ENCODE measurements at regions not wholly inside any gene's neighbourhood (a gene's known extent, or its start where the extent isn't known, plus 50 kb on each side); places are given as distances from the start of the nearest gene placed in this dataset.
"Not testable (repeated sequence)": the region's sequence is repeated elsewhere in the genome, so short reads cannot be mapped to it uniquely, and the experiment has no call there.

- Mint-ChIP-seq H3K27ac (no peak overlapping the region), H3K36me3 (no peaks in the 10 kb centered on the region), H3K9me3 (no peaks in the 10 kb centered on the region), H3K27me3 (peaks cover 9% of the 10 kb centered on the region), H3K4me3 (no peak overlapping the region), H3K4me1 (no peaks in the 10 kb centered on the region)
- no peak for ATAC-seq
Measured at GRCh38 chr1:60857851-60858250, 224.5 kb upstream of the NFIA start.

GRCh38 chr1:60850084-60850483 is 232.3 kb upstream of the NFIA start:
- Mint-ChIP-seq H3K36me3 (no peaks in the 10 kb centered on the region), H3K27me3 (no peaks in the 10 kb centered on the region), H3K9me3 (peaks cover 11% of the 10 kb centered on the region), H3K27ac (no peak overlapping the region), H3K4me3 (no peak overlapping the region), H3K4me1 (no peaks in the 10 kb centered on the region)
- no peak for ATAC-seq

GRCh38 chr1:60849401-60849800 is 233.0 kb upstream of the NFIA start:
- no peak overlapping the region for H3K27ac Mint-ChIP-seq
- H3K4me3 Mint-ChIP-seq = no peak overlapping the region
- H3K36me3 Mint-ChIP-seq = no peaks in the 10 kb centered on the region
- no peak for ATAC-seq
- no peaks in the 10 kb centered on the region for H3K27me3 Mint-ChIP-seq
- peaks cover 11% of the 10 kb centered on the region for H3K9me3 Mint-ChIP-seq
- no peaks in the 10 kb centered on the region for H3K4me1 Mint-ChIP-seq

- H3K4me3 Mint-ChIP-seq = no peak overlapping the region
- no peaks in the 10 kb centered on the region for H3K27me3 Mint-ChIP-seq
- H3K4me1 Mint-ChIP-seq = no peaks in the 10 kb centered on the region
- peaks cover 11% of the 10 kb centered on the region for H3K9me3 Mint-ChIP-seq
- no peak for ATAC-seq
- H3K36me3 Mint-ChIP-seq = no peaks in the 10 kb centered on the region
- no peak overlapping the region for H3K27ac Mint-ChIP-seq
Measured at GRCh38 chr1:60848583-60849188, 233.7 kb upstream of the NFIA start.

GRCh38 chr1:60847855-60848582 is 234.3 kb upstream of the NFIA start:
- no peak overlapping the region for H3K27ac Mint-ChIP-seq
- H3K4me3 Mint-ChIP-seq = no peak overlapping the region
- no peaks in the 10 kb centered on the region for H3K36me3 Mint-ChIP-seq
- H3K4me1 Mint-ChIP-seq = no peaks in the 10 kb centered on the region
- H3K9me3 Mint-ChIP-seq = peaks cover 11% of the 10 kb centered on the region
- H3K27me3 Mint-ChIP-seq = no peaks in the 10 kb centered on the region
- no peak for ATAC-seq

- no peak for ATAC-seq
- H3K27me3 Mint-ChIP-seq = no peaks in the 10 kb centered on the region
- H3K4me1 Mint-ChIP-seq = no peaks in the 10 kb centered on the region
- no peak overlapping the region for H3K4me3 Mint-ChIP-seq
- H3K27ac Mint-ChIP-seq = no peak overlapping the region
- H3K9me3 Mint-ChIP-seq = peaks cover 11% of the 10 kb centered on the region
- no peaks in the 10 kb centered on the region for H3K36me3 Mint-ChIP-seq
Measured at GRCh38 chr1:60847391-60847790, 235.0 kb upstream of the NFIA start.

GRCh38 chr1:60845659-60846058 is 236.7 kb upstream of the NFIA start:
- H3K36me3 Mint-ChIP-seq, H3K4me3 Mint-ChIP-seq, H3K27me3 Mint-ChIP-seq, ATAC-seq, H3K4me1 Mint-ChIP-seq, H3K27ac Mint-ChIP-seq, H3K9me3 Mint-ChIP-seq: not testable (repeated sequence)

GRCh38 chr1:60842304-60842703 is 240.1 kb upstream of the NFIA start:
- H3K9me3 Mint-ChIP-seq = peaks cover 2% of the 10 kb centered on the region
- no peak for ATAC-seq
- no peaks in the 10 kb centered on the region for H3K36me3 Mint-ChIP-seq
- no peaks in the 10 kb centered on the region for H3K4me1 Mint-ChIP-seq
- H3K27ac Mint-ChIP-seq = no peak overlapping the region
- H3K4me3 Mint-ChIP-seq = no peak overlapping the region
- H3K27me3 Mint-ChIP-seq = no peaks in the 10 kb centered on the region

- H3K4me1 Mint-ChIP-seq = no peaks in the 10 kb centered on the region
- peaks cover 2% of the 10 kb centered on the region for H3K9me3 Mint-ChIP-seq
- H3K4me3 Mint-ChIP-seq = no peak overlapping the region
- H3K36me3 Mint-ChIP-seq = no peaks in the 10 kb centered on the region
- no peak for ATAC-seq
- H3K27me3 Mint-ChIP-seq = no peaks in the 10 kb centered on the region
- no peak overlapping the region for H3K27ac Mint-ChIP-seq
Measured at GRCh38 chr1:60841116-60842046, 241.0 kb upstream of the NFIA start.

- H3K4me3 Mint-ChIP-seq, H3K27me3 Mint-ChIP-seq, ATAC-seq, H3K36me3 Mint-ChIP-seq, H3K9me3 Mint-ChIP-seq, H3K27ac Mint-ChIP-seq, H3K4me1 Mint-ChIP-seq: not testable (repeated sequence)
Measured at GRCh38 chr1:60840476-60840875, 241.9 kb upstream of the NFIA start.

- Mint-ChIP-seq H3K36me3 (no peaks in the 10 kb centered on the region), H3K9me3 (peaks cover 2% of the 10 kb centered on the region)
- ATAC-seq = no peak
Measured at GRCh38 chr1:60835649-60836048, 246.7 kb upstream of the NFIA start.

GRCh38 chr1:60833173-60833572 is 249.2 kb upstream of the NFIA start:
- Mint-ChIP-seq H3K4me3 (no peak overlapping the region), H3K27me3 (peaks cover 11% of the 10 kb centered on the region)
- ATAC-seq = no peak

More at GRCh38 chr1:60835649-60836048, 246.7 kb upstream of the NFIA start:
- Mint-ChIP-seq H3K4me3 (no peak overlapping the region), H3K4me1 (no peaks in the 10 kb centered on the region), H3K27me3 (peaks cover 7% of the 10 kb centered on the region), H3K27ac (no peak overlapping the region)

GRCh38 chr1:60832367-60832766 is 250.0 kb upstream of the NFIA start:
- H3K4me3 Mint-ChIP-seq = no peak overlapping the region
- no peak overlapping the region for H3K27ac Mint-ChIP-seq
- peaks cover 3% of the 10 kb centered on the region for H3K9me3 Mint-ChIP-seq
- no peak for ATAC-seq
- no peaks in the 10 kb centered on the region for H3K36me3 Mint-ChIP-seq
- no peaks in the 10 kb centered on the region for H3K4me1 Mint-ChIP-seq
- H3K27me3 Mint-ChIP-seq = peaks cover 11% of the 10 kb centered on the region

More at GRCh38 chr1:60833173-60833572, 249.2 kb upstream of the NFIA start:
- no peaks in the 10 kb centered on the region for H3K4me1 Mint-ChIP-seq
- H3K36me3 Mint-ChIP-seq = no peaks in the 10 kb centered on the region
- no peaks in the 10 kb centered on the region for H3K9me3 Mint-ChIP-seq
- no peak overlapping the region for H3K27ac Mint-ChIP-seq

- no peak for ATAC-seq
- H3K27me3 Mint-ChIP-seq = peaks cover 11% of the 10 kb centered on the region
- H3K27ac Mint-ChIP-seq = no peak overlapping the region
- peaks cover 5% of the 10 kb centered on the region for H3K9me3 Mint-ChIP-seq
- no peaks in the 10 kb centered on the region for H3K36me3 Mint-ChIP-seq
- H3K4me1 Mint-ChIP-seq = no peaks in the 10 kb centered on the region
- H3K4me3 Mint-ChIP-seq = no peak overlapping the region
Measured at GRCh38 chr1:60831780-60832179, 250.6 kb upstream of the NFIA start.

GRCh38 chr1:60828944-60829343 is 253.4 kb upstream of the NFIA start:
- Mint-ChIP-seq H3K27ac (no peak overlapping the region), H3K27me3 (peaks cover 11% of the 10 kb centered on the region), H3K4me3 (no peak overlapping the region), H3K9me3 (peaks cover 11% of the 10 kb centered on the region), H3K36me3 (no peaks in the 10 kb centered on the region), H3K4me1 (no peaks in the 10 kb centered on the region)
- ATAC-seq = no peak

Data from stimulated activated memory B cell treated with anti-CD40 and anti-IgM and Interleukin-4, amounts not matched to agents 10 μg/mL and 1 μg/mL and 100 μg/mL, for 72 hours (primary cell).